Body of pancreas (tissue), 4 donors: ENCODE measurements at regions not wholly inside any gene's neighbourhood (a gene's known extent, or its start where the extent isn't known, plus 50 kb on each side); places are given as distances from the start of the nearest gene placed in this dataset.

Experiments used
- ATAC-seq: fragments of 150-250 bp; one replicate; pipeline ENCODE4 v1.9.1; 2016
- DNase-seq, 4 donors: peaks; one replicate each; pipeline ENCODE4 v3.0.0-alpha.2; 2019
- H3K27ac ChIP-seq, 4 donors: fragments of 200-600 bp; sonication (generic); 1 replicate in 3 of 4; 2 replicates in 1 of 4; pipeline versions ENCODE4 v1.5.1 to v1.6.1; 2016 to 2019; ENCODE audit warnings: mild to moderate bottlenecking in 1 of 4, mixed read lengths in 1 of 4, moderate library complexity in 1 of 4
- H3K27me3 ChIP-seq, 2 donors: fragments of 200-600 bp; sonication (generic); one replicate each; pipeline ENCODE4 v1.6.0; 2016; ENCODE audit warnings: mild to moderate bottlenecking in 1 of 2
- H3K36me3 ChIP-seq, 2 donors: fragments of 200-600 bp; sonication (generic); replicated peaks in 1 of 2; 2 replicates each; pipeline ENCODE4 v1.5.1; 2016; ENCODE audit warnings: low read depth in 2 of 2; ENCODE audit not compliant: insufficient read depth in 1 of 2
- H3K4me1 ChIP-seq: fragments of 200-600 bp; sonication (generic); one replicate; pipeline ENCODE4 v1.6.0; 2016
- H3K4me3 ChIP-seq, 2 donors: fragments of 200-600 bp; sonication (generic); 1 replicate in 1 of 2; 2 replicates in 1 of 2; pipeline ENCODE4 v1.5.1; 2016 to 2019
- H3K9me3 ChIP-seq, 3 donors: fragments of 200-600 bp; sonication (generic); 1 replicate in 2 of 3; 2 replicates in 1 of 3; pipeline ENCODE4 v1.5.1; 2016
- CTCF ChIP-seq, 7 experiments: fragments of 450-650 bp in 4 of 7; fragments of 200-600 bp in 3 of 7; sonication (generic) in 3 of 7; IDR thresholded peaks; one replicate each; pipeline ENCODE4 v1.5.1; 2016 to 2019; ENCODE audit warnings: antibody characterized with exemption in 7 of 7
- POLR2A ChIP-seq, 3 donors: fragments of 450-650 bp; IDR thresholded peaks; one replicate each; pipeline ENCODE4 v1.6.1; 2016; ENCODE audit warnings: antibody characterized with exemption in 3 of 3, mild to moderate bottlenecking in 2 of 3
- WGBS, 2 donors: methylation state at CpG; one replicate each; pipeline ENCODE4 v1.1.5; 2017; 5-methylcytosine and 5-hydroxymethylcytosine counted together
- intact Hi-C: fragments of 100-400 bp; cut with DNase I; formaldehyde crosslinking; loops from one replicate; pipeline ENCODE4 v1.15.1; 2023

- ATAC-seq, result peak; percentile 65
- Histone ChIP-seq H3K36me3 (no peaks in the 10 kb centered on the region), H3K27me3 (no peaks in the 10 kb centered on the region), H3K4me3 (no peak overlapping the region), H3K27ac (no peak overlapping the region), H3K4me1 (no peaks in the 10 kb centered on the region), H3K9me3 (no peaks in the 10 kb centered on the region)
- 15 to 33% methylated on average over 4 of the region's 4 CpGs for WGBS, 2 donors
- peak; percentile 33 to 52 (median 41) for DNase-seq
- intact Hi-C loops, result no loop called here
- TF ChIP-seq CTCF (IDR thresholded peaks at IDR 0.05) (peak; percentile 40 to 57 (median 56)), POLR2A (IDR thresholded peaks at IDR 0.05) (no peak)
Measured at GRCh38 chr3:148309390-148310035, 388.2 kb upstream of the AGTR1 start.

GRCh38 chr3:148315756-148316155 is 381.9 kb upstream of the AGTR1 start:
- H3K4me3 ChIP-seq, result no peak overlapping the region
- H3K27ac ChIP-seq, result no peak overlapping the region
- no peaks in the 10 kb centered on the region for H3K27me3 ChIP-seq
- no peaks in the 10 kb centered on the region for H3K36me3 ChIP-seq
- TF ChIP-seq POLR2A (IDR thresholded peaks at IDR 0.05), result no peak
- no peak for TF ChIP-seq CTCF (IDR thresholded peaks at IDR 0.05)
- ATAC-seq, result no peak
- no peak for DNase-seq
- WGBS, 2 donors, result 70 to 78% methylated on average over 3 of the region's 3 CpGs
- intact Hi-C loops, result no loop called here
- no peaks in the 10 kb centered on the region for H3K4me1 ChIP-seq
- H3K9me3 ChIP-seq, result no peaks in the 10 kb centered on the region

GRCh38 chr3:148318240-148318639 is 379.5 kb upstream of the AGTR1 start:
- 71 to 75% methylated on average over 3 of the region's 3 CpGs for WGBS, 2 donors
- no peak for ATAC-seq

GRCh38 chr3:148319161-148319915 is 378.4 kb upstream of the AGTR1 start:
- no peak for TF ChIP-seq POLR2A (IDR thresholded peaks at IDR 0.05)
- TF ChIP-seq CTCF (IDR thresholded peaks at IDR 0.05), result no peak
- Histone ChIP-seq H3K9me3 (no peaks in the 10 kb centered on the region), H3K36me3 (no peaks in the 10 kb centered on the region), H3K27me3 (no peaks in the 10 kb centered on the region), H3K4me1 (no peaks in the 10 kb centered on the region), H3K4me3 (no peak overlapping the region), H3K27ac (no peak overlapping the region)
- DNase-seq, result no peak
- 56 to 67% methylated on average over 7 of the region's 7 CpGs for WGBS, 2 donors
- no peak for ATAC-seq
- intact Hi-C loops, result no loop called here

More at GRCh38 chr3:148318240-148318639, 379.5 kb upstream of the AGTR1 start:
- H3K4me3 ChIP-seq, result no peak overlapping the region
- no peaks in the 10 kb centered on the region for H3K27me3 ChIP-seq
- no peaks in the 10 kb centered on the region for H3K9me3 ChIP-seq
- no peak for DNase-seq
- no peaks in the 10 kb centered on the region for H3K36me3 ChIP-seq
- no peaks in the 10 kb centered on the region for H3K4me1 ChIP-seq
- intact Hi-C loops, result no loop called here
- TF ChIP-seq POLR2A (IDR thresholded peaks at IDR 0.05) (no peak), CTCF (IDR thresholded peaks at IDR 0.05) (no peak)
- no peak overlapping the region for H3K27ac ChIP-seq
